ENCODE measurements at regions not wholly inside any gene's neighbourhood (a gene's known extent, or its start where the extent isn't known, plus 50 kb on each side); places are given as distances from the start of the nearest gene placed in this dataset.

GRCh38 chr11:98895936-98896335, 124.8 kb upstream of the CNTN5 start:
- Histone ChIP-seq H3K36me3 (no peaks in the 10 kb centered on the region), H3K27ac (no peak overlapping the region), H3K4me3 (no peak overlapping the region), H3K27me3 (no peaks in the 10 kb centered on the region), H3K4me1 (no peaks in the 10 kb centered on the region), H3K9me3 (peaks cover 0 to 3% (median 0%) of the 10 kb centered on the region in 3 donors)
- intact Hi-C loops (cut with DNase I; ENCODE audit: low total_unique reads): no loop called here
- no peak for TF ChIP-seq CTCF (IDR thresholded peaks at IDR 0.05)
- no peak for DNase-seq

GRCh38 chr11:98940913-98941312, 79.8 kb upstream of the CNTN5 start:
- intact Hi-C loops (cut with DNase I; ENCODE audit: low total_unique reads): no loop called here
- no peak overlapping the region for H3K27ac ChIP-seq
- no peaks in the 10 kb centered on the region for H3K9me3 ChIP-seq
- no peak overlapping the region for H3K4me3 ChIP-seq
- no peaks in the 10 kb centered on the region for H3K36me3 ChIP-seq
- no peak for TF ChIP-seq CTCF (IDR thresholded peaks at IDR 0.05)
- no peaks in the 10 kb centered on the region for H3K27me3 ChIP-seq
- H3K4me1 ChIP-seq: no peaks in the 10 kb centered on the region
- DNase-seq: no peak

- intact Hi-C loops (cut with DNase I; ENCODE audit: low total_unique reads): no loop called here
- DNase-seq: no peak
- no peaks in the 10 kb centered on the region for H3K27me3 ChIP-seq
Observed at GRCh38 chr11:98944461-98944860, 76.3 kb upstream of the CNTN5 start.

GRCh38 chr11:98952107-98952506, 68.6 kb upstream of the CNTN5 start:
- no peaks in the 10 kb centered on the region for H3K27me3 ChIP-seq
- H3K36me3 ChIP-seq: no peaks in the 10 kb centered on the region
- no peak overlapping the region for H3K27ac ChIP-seq
- no peaks in the 10 kb centered on the region for H3K4me1 ChIP-seq
- no peaks in the 10 kb centered on the region for H3K9me3 ChIP-seq
- intact Hi-C loops (cut with DNase I; ENCODE audit: low total_unique reads): no loop called here
- no peak overlapping the region for H3K4me3 ChIP-seq
- TF ChIP-seq CTCF (IDR thresholded peaks at IDR 0.05): no peak
- DNase-seq: no peak

More at GRCh38 chr11:98944461-98944860, 76.3 kb upstream of the CNTN5 start:
- Histone ChIP-seq H3K36me3 (no peaks in the 10 kb centered on the region), H3K9me3 (no peaks in the 10 kb centered on the region), H3K4me3 (no peak overlapping the region), H3K27ac (no peak overlapping the region), H3K4me1 (no peaks in the 10 kb centered on the region)
- no peak for TF ChIP-seq CTCF (IDR thresholded peaks at IDR 0.05)

- no peak for TF ChIP-seq CTCF (IDR thresholded peaks at IDR 0.05)
- no peak for DNase-seq
- H3K4me3 ChIP-seq: no peak overlapping the region
- no peaks in the 10 kb centered on the region for H3K36me3 ChIP-seq
- no peaks in the 10 kb centered on the region for H3K4me1 ChIP-seq
- H3K27me3 ChIP-seq: no peaks in the 10 kb centered on the region
- intact Hi-C loops (cut with DNase I; ENCODE audit: low total_unique reads): no loop called here
- no peak overlapping the region for H3K27ac ChIP-seq
- no peaks in the 10 kb centered on the region for H3K9me3 ChIP-seq
Observed at GRCh38 chr11:98955551-98955950, 65.2 kb upstream of the CNTN5 start.

GRCh38 chr11:98964146-98964545, 56.6 kb upstream of the CNTN5 start:
- intact Hi-C loops (cut with DNase I; ENCODE audit: low total_unique reads): no loop called here
- Histone ChIP-seq H3K9me3 (no peaks in the 10 kb centered on the region), H3K36me3 (no peaks in the 10 kb centered on the region), H3K27me3 (no peaks in the 10 kb centered on the region), H3K4me3 (no peak overlapping the region), H3K27ac (no peak overlapping the region), H3K4me1 (no peaks in the 10 kb centered on the region)
- no peak for DNase-seq
- TF ChIP-seq CTCF (IDR thresholded peaks at IDR 0.05): no peak

All from tibial artery (tissue), 4 donors.